ENCODE measurements at regions not wholly inside any gene's neighbourhood (a gene's known extent, or its start where the extent isn't known, plus 50 kb on each side); places are given as distances from the start of the nearest gene placed in this dataset.
"Not testable (repeated sequence)": the region's sequence is repeated elsewhere in the genome, so short reads cannot be mapped to it uniquely, and the experiment has no call there.

DNA sequence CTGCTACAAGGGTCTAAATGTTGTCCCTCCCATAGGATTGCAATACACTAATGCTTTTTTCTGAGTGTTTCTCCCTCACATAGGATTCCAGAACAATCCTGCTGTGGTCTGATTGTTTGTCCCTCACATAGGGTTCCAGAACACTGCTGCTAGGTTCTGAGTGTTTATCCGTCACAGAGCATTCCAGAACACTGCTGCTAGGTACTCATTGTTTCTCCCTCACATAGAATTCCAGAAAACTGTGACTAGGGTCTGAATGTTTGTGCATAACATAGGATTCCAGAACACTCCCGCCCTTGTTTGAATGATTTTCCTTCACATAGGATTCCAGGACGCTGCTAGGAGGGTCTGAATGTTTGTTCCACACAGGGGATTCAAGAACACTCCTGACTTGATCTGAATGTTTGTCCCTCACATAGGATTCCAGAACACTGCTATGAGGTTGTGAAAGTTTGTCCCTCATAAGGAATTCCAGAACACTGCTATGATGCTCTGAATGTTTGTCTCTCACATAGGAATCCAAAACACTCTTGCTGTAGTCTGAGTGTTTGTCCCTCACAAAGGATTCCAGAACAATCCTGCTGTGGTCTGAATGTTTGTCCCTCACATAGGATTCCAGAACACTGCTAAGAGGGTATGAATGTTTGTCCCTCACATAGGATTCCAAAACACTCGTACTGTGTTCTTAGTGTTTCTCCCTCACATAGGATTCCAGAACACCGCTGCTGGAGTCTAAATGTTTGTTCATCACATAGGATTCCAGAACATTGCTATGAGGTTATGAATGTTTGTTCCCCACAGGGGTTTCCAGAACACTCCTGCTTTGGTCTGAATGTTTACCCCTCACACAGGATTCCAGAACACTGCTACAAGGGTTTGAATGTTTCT is 213.5 kb downstream of the FOXD4L6 start:
- in situ Hi-C loops (cut with HindIII; ENCODE audit: low pct_unique_long_range_greater_than_20kb, low sequenced_read_pairs): no loop called here

DNA sequence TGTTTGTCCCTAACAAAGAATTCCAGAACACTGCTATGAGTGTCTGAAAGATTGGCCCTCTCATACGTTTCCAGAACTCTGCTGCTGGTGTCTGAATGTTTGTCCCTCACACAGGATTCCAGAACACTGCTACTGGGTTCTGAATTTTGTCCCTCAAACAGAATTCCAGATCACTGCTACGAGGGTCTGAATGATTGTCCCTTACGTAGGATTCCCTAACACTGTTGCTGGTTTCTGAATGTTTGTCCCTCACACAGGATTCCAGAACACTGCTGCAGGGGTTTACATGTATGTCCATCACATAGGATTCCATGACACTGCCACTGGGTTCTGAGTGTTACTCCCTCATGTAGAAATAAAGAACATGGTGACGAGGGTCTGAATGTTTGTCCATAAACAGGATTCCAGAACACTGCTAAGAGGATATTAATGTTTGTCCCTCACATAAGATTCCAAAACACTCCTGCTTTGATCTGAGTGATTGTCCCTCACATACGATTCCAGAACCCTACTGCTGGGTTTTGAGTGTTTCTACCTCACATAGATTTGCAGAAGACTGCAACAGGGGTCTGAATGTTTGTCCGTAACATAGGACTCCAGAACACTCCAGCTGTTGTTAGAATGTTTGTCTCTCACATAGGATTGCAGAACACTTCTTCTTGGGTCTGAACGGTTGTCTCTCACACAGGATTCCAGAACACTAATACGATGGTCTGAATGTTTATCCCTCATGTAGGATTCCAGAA is 214.4 kb downstream of the FOXD4L6 start:
- in situ Hi-C loops (cut with HindIII; ENCODE audit: low pct_unique_long_range_greater_than_20kb, low sequenced_read_pairs): no loop called here
- no peak for DNase-seq (ENCODE audit: low read depth)

More for the DNA sequence above, 213.5 kb downstream of the FOXD4L6 start:
- DNase-seq (ENCODE audit: low read depth): no peak

DNA sequence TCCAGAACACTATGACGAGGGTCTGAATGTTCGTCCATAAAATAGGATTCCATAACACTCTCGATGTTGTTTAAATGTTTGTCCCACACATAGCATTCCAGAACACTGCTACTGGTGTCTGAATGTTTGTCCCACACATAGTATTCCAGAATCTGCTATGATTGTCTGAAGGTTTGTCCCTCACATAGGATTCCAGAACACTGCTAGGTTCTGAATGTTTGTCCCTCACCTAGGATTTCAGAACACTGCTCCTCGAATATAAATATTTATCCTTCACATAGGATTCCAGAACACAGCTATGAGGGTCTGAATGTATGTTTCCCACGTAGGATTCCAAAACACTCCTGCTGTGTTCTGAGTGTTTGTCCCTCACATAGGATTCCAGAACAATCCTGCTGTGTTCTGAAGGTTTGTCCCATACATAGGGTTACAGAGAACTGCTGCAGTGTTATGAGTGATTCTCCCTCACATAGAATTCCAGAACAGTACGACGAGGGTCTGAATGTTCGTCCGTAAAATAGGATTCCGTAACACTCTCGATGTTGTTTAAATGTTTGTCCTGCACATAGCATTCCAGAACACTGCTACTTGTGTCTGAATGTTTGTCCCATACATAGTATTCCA is 215.3 kb downstream of the FOXD4L6 start:
- in situ Hi-C loops (cut with HindIII; ENCODE audit: low pct_unique_long_range_greater_than_20kb, low sequenced_read_pairs): no loop called here
- DNase-seq (ENCODE audit: low read depth): no peak

DNA sequence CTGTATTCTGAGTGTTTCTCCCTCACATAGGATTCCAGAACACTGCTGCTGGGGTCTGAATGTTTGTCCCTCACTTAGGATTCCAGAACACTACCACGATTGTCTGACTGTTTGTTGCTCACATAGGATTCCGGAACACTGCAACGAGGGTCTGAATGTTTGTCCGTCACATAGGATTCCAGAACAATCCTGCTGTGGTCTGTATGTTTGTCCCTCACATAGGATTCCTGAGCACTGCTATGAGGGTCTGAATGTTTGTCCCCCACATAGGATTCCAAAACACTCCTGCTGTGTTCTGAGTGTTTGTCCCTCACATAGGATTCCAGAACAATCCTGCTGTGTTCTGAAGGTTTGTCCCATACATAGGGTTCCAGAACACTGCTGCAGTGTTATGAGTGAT is 215.8 kb downstream of the FOXD4L6 start:
- in situ Hi-C loops (cut with HindIII; ENCODE audit: low pct_unique_long_range_greater_than_20kb, low sequenced_read_pairs); DNase-seq (ENCODE audit: low read depth): not testable (repeated sequence)

DNA sequence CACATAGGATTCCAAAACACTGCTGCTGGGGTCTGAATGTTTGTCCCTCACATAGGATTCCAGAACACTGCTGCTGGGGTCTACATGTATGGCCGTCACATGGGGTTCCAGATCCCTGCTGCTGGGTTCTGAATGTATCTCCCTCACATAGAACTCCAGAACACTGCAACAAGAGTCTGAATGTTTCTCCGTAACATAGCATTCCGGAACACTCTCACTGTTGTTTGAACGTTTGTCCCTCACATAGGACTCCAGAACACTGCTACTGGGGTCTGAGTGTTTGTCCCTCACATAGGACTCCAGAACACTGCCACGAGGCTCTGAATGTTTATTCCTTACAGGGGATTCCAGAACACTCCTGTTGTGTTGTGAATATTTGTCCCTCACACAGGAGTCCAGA is 216.8 kb downstream of the FOXD4L6 start:
- DNase-seq (ENCODE audit: low read depth): no peak
- in situ Hi-C loops (cut with HindIII; ENCODE audit: low pct_unique_long_range_greater_than_20kb, low sequenced_read_pairs): no loop called here

DNA sequence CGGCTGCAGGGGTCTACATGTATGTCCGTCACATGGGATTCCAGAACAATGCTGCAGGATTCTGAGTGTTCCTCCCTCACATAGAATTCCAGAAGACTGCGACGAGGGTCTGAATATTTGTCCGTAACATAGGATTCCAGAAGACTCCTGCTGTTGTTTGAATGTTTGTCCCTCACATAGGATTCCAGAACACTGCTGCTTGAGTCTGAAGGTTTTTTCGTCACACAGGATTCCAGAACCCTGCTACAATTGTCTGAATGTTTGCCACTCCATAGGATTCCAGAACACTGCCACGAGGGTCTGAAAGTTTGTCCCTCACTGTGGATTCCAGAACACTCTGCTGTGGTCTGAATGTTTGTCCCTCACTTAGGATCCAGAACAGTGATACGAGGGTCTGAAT is 217.5 kb downstream of the FOXD4L6 start:
- DNase-seq (ENCODE audit: low read depth); in situ Hi-C loops (cut with HindIII; ENCODE audit: low pct_unique_long_range_greater_than_20kb, low sequenced_read_pairs): not testable (repeated sequence)

GRCh38 chr9:40909821-40910220 is 218.7 kb downstream of the FOXD4L6 start:
- DNase-seq (ENCODE audit: low read depth): no peak
- in situ Hi-C loops (cut with HindIII; ENCODE audit: low pct_unique_long_range_greater_than_20kb, low sequenced_read_pairs): no loop called here

GRCh38 chr9:40909111-40909510 is 219.4 kb downstream of the FOXD4L6 start:
- in situ Hi-C loops (cut with HindIII; ENCODE audit: low pct_unique_long_range_greater_than_20kb, low sequenced_read_pairs); DNase-seq (ENCODE audit: low read depth): not testable (repeated sequence)

DNA sequence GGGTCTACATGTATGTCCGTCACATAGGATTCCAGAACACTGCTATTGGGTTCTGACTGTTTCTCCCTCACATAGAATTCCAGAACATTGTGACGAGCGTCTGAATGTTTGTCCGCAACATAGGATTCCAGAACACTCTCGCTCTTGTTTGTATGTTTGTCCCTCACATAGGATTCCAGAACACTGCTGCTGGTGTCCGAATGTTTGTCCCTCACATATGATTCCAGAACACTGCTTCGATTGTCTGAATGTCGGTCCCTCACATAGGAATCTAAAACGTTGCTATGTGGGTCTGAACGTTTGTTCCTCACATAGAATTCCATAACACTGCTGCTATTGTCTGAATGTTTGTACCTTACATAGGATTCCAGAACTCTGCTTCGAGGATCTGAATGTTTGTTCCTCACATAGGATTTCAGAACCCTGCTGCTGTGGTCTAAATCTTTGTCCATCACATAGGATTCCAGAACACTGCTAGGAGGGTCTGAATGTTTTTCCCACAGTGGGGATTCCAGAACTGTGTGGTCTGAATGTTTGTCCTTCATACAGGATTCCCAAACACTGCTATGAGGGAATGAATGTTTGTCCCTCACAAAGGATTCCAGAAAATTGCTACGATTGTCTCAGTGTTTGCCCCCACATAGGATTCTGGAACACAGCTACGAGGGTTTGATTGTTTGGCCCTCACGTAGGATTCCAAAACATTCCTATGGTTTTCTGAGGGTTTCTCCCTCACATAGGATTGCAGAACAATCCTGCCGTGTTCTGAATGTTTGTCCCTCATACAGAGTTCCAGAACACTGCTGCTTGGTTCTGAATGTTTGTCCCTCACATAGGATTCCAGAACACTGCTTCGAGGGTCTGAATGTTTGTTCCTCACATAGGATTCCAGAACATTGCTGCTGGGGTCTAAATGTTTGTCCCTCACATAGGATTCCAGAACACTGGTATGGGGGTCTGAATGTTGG is 220.5 kb downstream of the FOXD4L6 start:
- in situ Hi-C loops (cut with HindIII; ENCODE audit: low pct_unique_long_range_greater_than_20kb, low sequenced_read_pairs): no loop called here
- DNase-seq (ENCODE audit: low read depth): no peak

DNA sequence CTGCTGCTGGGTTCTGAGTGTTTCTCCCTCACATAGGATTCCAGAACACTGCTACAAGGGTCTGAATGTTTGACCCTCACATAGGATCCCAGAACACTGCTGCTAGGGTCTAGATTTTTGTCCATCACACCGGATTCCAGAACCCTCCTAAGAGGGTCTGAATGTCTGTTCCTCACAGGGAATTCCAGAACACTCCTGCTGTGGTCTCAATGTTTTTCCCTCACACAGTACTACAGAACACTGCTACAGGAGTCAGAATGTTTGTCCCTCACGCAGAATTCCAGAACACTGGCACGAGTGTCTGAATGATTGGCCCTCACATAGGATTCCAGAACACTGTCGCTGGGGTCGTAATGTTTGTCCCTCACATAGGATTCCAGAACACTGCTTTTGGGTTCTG is 221.6 kb downstream of the FOXD4L6 start:
- DNase-seq (ENCODE audit: low read depth); in situ Hi-C loops (cut with HindIII; ENCODE audit: low pct_unique_long_range_greater_than_20kb, low sequenced_read_pairs): not testable (repeated sequence)

DNA sequence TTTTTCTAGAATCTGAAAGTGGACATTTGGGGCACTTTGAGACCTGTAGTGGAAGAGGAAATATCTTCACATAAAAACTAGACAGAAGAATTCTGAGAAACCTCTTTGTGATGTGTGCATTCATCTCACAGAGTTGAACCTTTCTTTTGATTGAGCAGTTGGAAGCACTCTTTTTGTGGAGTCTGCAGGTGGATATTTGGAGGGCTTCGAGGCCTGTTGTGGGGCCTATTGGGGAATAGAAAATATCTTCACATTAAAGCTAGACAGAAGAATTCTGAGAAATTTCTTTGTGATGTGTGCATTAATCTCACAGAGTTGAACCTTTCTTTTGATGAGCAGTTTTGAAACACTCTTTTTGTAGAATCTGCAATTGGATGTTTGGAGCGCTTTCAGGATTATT is 236.2 kb downstream of the FOXD4L6 start:
- in situ Hi-C loops (cut with HindIII; ENCODE audit: low pct_unique_long_range_greater_than_20kb, low sequenced_read_pairs); DNase-seq (ENCODE audit: low read depth): not testable (repeated sequence)

- in situ Hi-C loops (cut with HindIII; ENCODE audit: low pct_unique_long_range_greater_than_20kb, low sequenced_read_pairs); DNase-seq (ENCODE audit: low read depth): not testable (repeated sequence)
Measured at GRCh38 chr9:40885858-40886257, 242.6 kb downstream of the FOXD4L6 start.

GRCh38 chr9:40884902-40885490 is 243.5 kb downstream of the FOXD4L6 start:
- in situ Hi-C loops (cut with HindIII; ENCODE audit: low pct_unique_long_range_greater_than_20kb, low sequenced_read_pairs); DNase-seq (ENCODE audit: low read depth): not testable (repeated sequence)

GRCh38 chr9:40884072-40884901 is 244.2 kb downstream of the FOXD4L6 start:
- no peak for DNase-seq (ENCODE audit: low read depth)
- in situ Hi-C loops (cut with HindIII; ENCODE audit: low pct_unique_long_range_greater_than_20kb, low sequenced_read_pairs): no loop called here

DNA sequence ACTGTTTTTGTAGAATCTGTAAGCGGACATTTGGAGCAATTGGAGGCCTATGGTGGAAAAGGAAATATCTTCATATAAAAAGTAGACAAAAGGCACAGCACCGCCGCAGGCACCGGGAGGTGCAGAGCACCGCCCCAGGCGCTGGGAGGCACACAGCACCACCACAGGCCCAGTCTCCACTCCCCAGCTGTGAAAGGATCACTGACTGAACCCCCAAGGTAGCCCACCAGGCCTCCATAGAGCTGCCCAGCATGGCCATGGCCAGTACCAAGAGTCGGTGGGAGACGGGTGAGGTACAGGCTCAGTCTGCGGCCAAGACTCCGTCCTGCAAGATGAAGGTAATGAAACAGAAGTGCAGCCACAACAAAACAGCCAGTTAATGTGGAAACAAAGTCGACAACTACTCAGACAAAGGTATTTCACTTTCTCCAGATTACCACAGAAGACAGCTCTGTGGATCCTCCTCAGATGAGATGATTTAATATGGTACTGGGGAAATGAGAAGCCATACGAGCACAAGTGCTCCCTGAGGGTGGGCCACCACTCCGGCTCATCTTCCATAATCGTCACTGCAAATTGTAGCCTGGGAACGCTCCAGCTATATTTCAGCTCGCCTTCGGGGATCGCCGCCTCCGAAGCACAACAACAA is 244.9 kb downstream of the FOXD4L6 start:
- DNase-seq (ENCODE audit: low read depth); in situ Hi-C loops (cut with HindIII; ENCODE audit: low pct_unique_long_range_greater_than_20kb, low sequenced_read_pairs): not testable (repeated sequence)

GRCh38 chr9:40873753-40874295 is 254.7 kb downstream of the FOXD4L6 start:
- in situ Hi-C loops (cut with HindIII; ENCODE audit: low pct_unique_long_range_greater_than_20kb, low sequenced_read_pairs); DNase-seq (ENCODE audit: low read depth): not testable (repeated sequence)

All from Caki2 (cell line).